Suppressor macrophage treated with lipopolysaccharide for 4 hours (primary cell): ENCODE measurements at regions not wholly inside any gene's neighbourhood (a gene's known extent, or its start where the extent isn't known, plus 50 kb on each side); places are given as distances from the start of the nearest gene placed in this dataset.
"Not testable (repeated sequence)": the region's sequence is repeated elsewhere in the genome, so short reads cannot be mapped to it uniquely, and the experiment has no call there.

Source experiments
- DNase-seq: peaks from one replicate; pipeline ENCODE4 v3.0.0-alpha.2; 2020

DNA sequence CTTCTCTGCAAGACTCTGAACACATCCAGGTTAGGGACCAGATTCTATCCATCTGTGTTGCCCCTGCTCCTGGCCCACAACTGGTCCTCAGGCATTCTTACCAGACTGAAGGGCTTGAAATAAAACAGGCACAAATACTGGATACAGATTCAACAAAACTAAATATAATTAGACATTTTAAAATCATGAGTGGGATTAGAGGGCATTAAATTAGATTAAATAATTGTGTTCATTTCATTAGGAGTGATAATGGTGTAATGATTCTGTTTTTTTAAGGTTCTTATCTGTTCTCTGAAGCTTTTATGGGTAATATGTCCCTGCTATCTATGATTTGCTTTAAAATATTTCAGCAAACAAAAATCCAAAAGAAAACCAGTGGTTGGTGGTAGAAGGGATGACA is 226.5 kb downstream of the IRS1 start:
- no peak for DNase-seq

DNA sequence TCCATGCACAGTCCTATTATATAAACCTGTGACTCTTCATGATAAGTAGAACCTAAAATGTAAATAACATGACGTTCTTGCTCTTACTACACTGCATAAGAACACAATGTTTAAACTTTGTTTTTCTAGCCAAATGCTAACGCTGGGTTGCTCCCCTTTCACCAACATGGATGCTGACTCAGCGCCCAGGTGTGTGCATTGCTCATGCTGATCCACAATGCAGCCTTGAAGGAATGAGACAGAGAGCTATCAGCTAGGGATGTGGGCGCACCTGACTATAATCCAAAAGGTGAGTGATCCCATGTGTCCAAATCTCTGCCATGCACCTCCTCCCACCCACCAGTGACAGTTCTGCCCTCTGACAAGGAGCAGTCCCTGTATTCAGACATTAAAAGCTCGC is 235.0 kb downstream of the IRS1 start:
- DNase-seq = no peak

DNA sequence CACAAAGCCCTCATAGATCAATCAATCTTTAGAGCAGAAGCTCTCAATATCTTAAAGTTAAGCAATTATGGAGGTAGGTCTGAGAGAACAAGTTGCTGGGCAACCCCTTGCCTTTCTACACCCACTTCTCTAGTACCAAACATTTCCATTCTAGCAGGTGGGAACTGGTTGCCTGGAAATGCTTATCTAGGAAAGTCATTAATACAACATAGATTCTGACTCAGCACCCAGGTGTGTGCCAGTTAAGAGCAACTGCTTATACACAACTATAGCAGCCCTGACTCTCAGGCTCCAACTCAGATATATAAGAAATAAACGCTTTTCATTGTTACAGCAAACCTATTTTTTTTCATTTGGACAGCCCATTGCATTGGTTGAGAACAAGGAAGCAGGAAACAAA is 237.7 kb downstream of the IRS1 start:
- DNase-seq = no peak

DNA sequence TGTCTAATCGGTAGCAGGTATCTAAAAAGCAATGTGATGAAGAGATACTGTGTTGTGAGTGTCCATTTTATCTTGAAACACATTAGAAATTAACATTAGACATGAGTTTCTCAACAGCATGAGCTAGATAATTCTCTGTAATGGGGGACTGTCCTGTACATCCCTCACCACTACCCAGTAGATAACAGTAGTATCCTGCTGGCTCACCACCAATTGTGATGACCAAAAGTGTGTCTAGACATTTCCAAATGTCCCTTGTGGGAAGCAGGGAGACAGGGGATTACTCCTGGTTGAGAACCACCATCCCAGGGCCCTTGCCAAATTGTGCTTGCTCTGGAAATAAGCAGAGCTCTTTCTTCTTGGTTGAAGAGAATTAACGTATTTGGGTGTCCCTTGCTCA is 239.3 kb downstream of the IRS1 start:
- no peak for DNase-seq

DNA sequence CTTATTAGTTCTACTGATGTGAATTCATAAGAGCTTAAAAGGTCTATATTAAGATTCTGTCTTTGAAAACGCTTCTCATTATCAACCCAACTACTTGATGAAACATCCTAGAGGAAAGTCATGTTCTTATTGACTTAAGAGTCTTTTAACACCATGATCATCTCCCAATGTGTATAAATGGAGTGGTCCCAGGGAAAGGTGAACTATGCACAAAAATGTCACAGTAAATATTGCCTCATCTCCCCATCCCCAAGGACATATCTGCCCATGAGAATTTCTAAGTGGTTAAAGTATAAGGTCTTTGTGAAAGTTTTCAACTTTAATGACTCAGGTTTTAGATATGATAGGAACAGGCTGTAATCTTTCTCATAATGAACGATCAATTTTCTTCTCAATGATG is 240.1 kb downstream of the IRS1 start:
- DNase-seq = no peak

DNA sequence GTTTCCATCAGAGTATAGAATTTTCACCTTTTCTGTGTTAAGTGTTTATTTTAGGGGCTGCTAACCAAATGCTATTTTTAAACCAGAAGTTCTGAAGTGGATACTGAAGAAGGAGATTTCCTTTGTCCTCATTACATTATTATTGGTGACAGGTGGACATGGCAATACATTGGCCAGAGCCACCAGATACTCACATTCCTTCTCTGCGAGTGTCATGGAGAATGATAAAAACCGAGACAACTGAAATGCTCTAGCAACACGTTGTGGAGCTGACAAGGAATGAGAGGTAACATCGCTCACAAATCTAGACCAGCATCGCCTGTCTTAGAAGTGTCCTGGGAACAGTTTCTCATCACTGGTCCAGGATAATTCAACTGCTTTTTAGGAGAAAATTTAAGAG is 241.2 kb downstream of the IRS1 start:
- no peak for DNase-seq

DNA sequence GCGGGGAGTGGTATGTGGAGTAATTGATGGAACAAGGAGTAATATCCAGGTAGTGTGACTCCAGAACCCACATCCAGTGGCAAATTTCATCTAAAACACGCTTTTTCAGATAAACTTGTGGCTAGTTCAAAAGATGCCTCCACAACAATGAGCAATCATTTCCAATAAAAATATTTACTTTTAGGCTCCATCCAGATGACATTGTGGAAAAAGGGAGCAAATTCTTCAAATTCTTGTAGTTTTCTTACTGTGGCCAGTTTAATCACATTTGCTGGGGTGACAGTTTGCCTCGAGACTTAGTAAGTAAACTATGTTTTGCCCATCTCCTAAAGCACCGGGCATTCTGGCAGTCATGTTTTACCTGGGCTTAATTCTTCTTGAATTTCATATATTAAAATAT is 243.6 kb downstream of the IRS1 start:
- DNase-seq = no peak

DNA sequence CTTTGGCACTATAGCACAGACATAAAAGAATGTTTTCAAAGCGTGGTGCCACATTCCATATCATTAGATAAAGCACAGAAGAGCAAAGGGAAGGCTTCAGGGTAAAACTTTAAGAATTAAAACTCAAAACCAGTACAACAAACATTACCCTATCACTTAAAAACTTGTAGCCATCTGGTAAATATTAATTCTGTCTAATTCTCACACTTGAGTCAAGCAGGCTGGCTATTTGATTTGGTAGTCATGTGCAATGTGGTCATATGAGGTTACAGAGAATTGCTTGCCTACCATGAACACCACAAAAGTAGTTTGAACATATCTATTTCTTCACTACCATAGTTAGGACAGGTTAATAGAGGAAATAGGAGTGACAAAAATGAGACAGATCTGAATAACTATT is 244.9 kb downstream of the IRS1 start:
- DNase-seq = no peak

DNA sequence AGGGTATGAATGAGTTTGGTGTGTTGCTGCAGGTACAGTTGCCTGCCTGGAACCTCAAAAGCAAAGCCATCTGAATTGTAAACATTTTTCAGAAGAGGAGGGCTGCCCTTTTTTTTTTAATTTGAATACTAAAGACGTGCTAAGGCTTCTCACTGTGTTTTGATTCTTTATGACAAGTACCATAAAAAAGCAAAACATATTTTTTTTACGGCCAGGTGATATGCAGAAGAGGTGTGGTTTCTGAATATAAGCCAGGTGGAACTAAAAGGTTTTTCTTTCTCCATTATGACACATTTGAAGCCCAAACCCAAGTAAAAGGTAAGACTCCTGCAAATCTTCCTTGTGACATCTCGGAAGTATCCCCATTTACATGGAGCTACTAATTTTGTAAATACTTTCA is 246.3 kb downstream of the IRS1 start:
- DNase-seq = no peak

DNA sequence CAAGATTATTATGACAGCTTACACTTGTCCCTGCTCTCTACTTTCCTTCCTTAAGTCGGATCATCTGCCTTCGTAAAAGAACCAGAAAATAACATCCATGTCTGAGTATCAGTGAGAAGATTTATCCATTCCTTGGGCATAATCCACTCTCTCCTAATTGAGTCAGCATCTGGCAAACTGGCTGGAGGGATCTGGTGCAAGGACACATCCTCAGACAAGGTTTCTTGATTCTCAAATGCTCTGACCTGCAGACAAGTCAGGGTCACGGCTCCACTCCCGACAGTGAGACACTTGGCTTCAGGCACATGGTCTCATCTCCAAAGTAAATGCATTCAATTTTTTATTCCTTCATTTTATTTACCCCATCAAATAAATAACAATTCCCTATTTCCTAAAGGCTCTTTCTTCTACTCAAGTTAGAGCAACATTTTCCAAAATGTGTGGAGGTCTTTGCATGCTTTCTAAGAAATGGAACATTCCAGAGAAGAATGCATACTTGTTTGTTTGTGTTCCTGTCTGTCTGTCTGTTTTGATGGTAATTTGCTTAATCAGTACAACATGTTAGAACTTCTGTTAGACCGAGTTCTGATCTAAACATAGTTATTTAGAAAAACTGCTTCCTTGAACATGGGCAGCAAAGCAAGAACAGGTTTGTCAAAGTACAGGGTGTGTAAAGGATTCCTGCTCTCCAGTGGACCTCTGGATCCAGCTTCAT is 246.9 kb downstream of the IRS1 start:
- DNase-seq = no peak

DNA sequence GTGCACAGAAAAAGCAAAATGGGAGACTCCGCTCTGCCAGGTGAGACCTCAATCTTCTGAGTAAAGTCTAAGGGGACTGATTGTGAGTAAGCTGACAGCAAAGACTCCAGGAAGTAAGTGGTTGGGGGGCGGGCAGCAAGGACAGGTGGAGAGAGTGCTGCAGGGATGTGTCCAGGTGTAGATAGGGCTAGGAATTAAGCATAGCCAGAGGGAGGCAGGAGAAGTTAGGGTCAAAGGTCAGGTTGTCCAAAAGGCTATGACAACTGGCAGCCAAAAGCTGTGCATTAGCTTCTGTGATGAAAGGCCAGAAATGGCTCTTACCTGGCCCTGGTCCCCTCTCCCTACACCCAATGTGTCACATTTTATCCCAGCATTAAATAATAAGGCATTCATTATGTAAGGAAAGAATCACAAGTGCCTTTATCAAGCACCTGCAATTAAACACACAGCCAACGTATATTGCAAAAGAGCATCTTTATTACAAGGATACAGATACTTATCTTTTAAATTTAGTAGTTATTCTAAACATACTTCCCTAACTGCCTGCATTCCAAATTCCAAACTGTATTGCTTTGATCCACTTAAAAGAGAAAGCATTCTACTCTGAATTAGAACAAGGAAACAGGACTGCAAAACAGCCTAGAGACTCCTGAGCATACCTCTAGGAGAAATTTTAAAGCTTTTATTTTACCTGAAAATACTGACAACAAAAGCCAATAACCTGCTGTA is 247.9 kb downstream of the IRS1 start:
- no peak for DNase-seq

DNA sequence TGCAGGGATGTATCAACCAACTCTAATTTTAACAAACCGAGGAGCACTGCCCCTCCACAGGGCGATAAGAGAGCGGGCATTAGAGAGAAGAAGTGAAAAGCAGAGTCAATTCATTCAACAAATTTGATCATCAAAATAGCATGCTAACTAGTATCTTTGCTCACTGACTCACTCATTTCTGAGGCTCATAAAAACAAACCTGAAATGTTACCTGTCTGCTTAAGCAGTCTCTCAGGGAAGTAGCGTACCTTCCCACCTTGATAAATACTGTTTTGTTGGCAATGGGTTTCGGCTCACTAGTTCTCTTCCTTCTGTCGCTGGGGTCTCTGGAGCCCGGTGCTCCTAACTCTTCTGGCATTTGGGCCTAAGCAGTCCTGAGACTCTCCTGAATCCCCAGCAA is 248.8 kb downstream of the IRS1 start:
- no peak for DNase-seq

DNA sequence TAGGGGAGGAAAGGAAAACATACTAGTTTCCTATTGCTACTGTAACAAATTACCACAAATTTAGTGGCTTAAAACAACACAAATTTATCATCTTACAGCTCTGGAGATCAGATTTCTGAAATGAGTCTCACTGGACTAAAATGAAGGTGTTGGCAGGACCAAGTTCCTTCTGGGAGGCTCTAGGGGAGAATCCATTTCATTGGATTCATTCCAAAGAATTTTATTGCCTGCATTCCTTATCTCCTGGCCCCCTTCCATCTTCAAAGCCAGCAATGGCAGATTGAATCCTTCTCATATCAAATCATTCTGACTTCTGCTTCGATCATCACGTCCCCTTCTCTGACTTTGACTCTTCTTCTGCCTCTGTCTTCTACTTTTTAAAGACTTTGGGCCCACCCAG is 250.9 kb downstream of the IRS1 start:
- no peak for DNase-seq

DNA sequence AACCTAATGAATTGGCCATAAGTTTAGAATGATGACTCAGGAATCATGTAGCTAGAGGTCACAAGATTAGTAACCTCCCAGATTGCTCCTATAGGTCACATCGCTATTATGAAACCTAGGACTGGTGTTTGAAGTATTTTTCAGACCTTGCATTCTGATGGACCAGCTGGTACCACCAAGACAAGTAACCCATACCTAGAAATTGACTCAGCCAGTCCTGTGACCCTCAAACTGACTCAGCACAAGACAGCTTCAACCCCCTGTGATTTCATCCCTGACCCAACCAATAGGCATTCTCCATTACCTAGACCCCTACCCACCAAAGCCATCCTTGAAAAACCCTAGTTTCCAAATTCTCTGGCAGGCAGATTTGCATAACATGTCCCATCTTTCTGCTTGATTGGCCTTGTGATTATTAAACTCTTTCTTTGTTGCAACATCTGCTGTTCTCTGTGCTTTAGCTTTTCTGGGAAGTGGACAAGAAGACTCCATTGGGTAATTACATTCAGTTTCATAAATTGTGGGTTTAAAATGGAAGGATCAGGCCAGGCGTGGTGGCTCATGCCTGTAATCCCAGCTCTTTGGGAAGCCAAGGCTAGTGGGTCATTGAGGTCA is 254.9 kb downstream of the IRS1 start:
- peak; percentile 3 for DNase-seq

DNA sequence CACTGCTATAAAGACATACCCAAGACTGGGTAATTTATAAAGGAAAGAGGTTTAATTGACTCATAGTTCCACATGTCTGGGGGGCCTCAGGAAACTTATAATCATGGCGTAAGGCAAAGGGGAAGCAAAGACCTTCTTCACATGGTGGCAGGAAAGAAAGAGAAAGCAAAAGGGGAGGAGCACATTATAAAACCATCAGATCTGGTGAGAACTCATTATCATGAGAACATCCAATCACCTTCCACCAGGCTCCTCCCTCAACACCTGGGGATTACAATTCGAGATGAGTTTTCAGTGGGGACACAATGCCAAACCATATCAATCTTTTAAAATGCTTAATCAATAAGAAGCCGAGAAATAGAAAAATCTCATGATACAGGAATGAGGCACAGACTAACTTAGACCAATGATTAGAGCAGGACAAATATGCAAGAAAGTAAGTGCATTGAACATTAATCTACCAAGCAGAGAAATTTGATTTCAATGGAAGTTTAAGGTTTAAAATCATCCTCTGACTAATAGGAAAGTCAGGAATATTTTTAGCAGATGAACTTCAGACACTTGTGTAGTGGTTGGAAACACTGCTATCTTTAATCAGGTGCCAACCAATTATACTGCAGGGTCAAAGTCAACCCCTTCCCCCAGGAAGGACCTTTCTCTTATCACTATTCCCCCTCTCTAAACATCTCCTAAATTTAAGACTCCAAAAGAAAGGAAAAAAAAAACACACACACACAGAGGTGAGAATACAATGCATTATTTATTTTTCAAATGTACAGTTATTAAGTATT is 259.2 kb downstream of the IRS1 start:
- no peak for DNase-seq

DNA sequence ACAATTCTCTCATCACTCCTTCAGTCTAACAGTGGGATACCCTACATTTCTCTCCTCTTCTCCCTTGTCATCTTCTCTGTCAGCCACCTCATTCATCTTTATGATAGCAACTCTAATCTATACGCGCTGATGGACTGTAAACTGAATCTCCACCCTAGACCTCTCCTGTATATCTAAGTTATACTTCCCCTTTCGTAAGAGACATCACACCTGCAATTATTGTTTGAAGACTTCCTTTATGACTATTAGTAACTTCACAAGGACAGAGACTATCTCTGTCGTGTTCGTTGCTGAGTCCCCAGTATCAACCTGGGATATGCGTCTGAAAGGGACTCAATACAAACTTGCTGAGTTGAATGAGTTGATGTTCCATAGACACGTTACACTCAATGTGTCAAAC is 263.2 kb downstream of the IRS1 start:
- DNase-seq = no peak

DNA sequence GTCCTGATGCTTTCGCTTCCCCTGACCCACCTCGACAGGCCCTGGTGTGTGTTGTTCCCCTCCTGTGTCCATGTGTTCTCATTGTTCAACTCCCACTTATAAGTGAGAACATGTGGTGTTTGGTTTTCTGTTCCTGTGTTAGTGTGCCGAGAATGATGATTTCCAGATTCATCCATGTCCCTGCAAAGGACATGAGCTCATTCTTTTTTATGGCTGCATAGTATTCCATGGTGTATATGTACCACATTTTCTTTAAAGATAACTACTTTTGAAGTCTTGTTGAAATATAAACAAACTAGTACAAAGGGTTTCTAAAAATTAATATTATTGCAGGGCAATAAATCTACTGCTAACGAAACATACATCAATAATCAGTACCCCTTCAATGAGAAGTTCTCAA is 266.6 kb downstream of the IRS1 start:
- DNase-seq = not testable (repeated sequence)

DNA sequence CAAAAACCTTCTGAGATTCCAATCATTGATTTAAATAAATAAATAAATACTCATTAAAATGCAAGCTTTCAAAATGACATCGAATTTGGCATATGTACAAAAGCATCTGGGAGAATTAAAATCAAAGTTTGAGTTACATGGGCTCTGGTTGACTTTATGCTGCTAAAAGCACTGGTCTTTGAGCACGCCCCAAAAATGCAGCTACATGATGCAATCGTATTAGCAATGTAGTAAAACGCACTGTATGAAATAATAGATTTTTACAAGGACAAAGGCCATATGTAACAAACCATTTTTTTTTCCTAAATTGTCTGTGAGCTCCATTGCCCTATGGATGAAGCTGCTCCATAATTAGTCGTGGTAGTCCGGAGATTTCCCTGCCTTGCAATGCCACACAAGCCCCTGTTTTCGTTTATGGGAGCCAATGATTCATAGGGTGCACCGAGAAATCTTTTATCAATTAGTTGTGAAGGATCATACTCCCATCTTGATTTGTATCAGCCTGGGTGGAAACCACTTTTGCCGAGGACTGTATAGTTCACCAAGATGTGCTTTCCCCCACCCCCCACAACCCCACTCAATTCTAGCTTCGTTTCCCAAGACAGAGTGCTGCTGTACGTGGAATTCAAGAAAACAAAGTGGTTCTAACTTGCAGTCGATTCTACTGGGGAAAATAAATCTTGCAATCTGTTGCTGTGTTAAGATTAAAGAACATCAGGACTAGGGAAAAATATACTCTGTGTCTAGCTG is 268.4 kb downstream of the IRS1 start:
- DNase-seq = no peak

DNA sequence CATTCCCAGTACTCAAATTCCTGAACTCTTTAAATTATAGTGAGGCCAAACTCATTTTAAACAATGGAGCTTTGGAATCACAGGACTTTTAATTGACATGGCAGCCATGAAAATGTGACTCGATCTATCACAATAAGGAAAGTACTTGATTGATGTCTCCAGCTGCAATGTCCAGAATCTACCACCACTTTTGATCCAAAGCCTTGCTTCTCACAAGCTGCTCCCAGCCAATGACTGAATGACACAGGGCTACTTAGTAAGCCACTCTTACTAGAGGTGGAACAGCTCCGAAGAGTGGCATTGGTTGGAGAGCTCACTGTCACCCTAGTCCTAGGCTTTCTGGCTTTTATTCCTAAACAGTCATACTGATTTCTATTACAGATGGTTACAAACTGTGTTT is 270.1 kb downstream of the IRS1 start:
- DNase-seq = no peak

DNA sequence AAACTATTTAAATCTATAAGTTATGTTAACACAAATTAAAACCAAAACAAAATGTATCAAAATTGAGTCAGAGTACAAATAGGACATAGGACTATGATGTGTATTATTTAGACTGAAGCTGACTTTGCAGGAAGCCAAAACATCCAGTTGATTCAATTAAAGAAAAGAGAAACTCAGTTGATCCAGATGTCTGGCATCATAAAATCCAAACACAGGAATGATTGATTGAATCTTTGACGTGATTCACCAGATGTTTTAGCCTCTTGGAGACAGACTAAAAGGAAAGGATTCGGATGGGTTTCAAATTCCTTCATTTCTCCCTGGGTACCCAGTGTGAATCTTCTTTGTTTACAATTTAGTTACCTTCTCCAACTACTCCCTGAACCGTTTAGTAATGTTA is 272.9 kb downstream of the IRS1 start:
- no peak for DNase-seq

DNA sequence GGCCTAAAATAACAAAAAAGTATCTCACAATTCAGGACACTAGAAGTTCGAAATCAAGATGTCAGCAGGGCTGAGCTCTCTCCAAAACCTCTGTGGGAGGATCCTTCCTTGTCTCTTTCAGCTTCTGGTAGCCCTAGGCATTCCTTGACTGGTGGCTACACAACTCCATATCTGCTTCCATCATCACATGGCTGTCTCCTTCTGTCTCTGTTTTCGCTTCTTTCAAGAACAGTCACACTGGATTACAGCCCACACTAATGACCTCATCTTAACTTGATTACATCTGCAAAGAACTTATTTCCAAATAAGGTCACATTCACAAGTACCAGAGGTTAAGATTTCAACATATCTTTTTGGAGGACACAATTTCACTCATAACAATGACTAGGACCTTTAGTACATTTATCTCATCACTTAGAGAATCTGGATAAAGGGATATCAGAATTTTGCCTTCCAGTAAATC is 275.2 kb downstream of the IRS1 start:
- peak; percentile 39 for DNase-seq

DNA sequence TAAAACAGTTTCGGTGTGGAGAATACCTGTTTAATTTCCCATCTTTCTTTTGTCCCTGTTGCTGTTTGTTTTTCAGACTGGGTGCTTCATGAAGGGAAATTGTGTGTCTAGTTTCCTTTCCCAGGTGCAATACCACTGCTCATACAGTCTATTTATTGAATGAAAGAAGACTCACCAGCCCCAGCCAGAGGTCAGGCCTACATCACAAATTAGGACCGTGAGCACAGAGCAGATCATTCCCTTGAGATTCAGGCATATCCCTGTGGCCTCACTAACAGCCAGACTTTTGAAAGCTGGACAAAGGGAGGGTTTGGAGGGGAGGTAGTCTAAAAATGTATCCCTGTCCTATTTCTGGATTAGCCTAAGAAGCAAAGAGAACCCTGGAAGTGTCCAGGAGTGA is 278.9 kb downstream of the IRS1 start:
- DNase-seq = no peak
